Amniotic epithelial cell (primary cell): ENCODE measurements at regions not wholly inside any gene's neighbourhood (a gene's known extent, or its start where the extent isn't known, plus 50 kb on each side); places are given as distances from the start of the nearest gene placed in this dataset.

Experiments
- DNase-seq: peaks from one replicate; pipeline ENCODE4 v3.0.0-alpha.2; 2010; ENCODE audit warnings: low read depth

- peak; percentile 82 for DNase-seq
These were observed 200.2 kb upstream of the NUDT4 start for GRCh38 chr12:93177208-93178153.

- DNase-seq, result no peak
These were observed 199.4 kb upstream of the NUDT4 start for GRCh38 chr12:93178154-93178878.

- no peak for DNase-seq
These were observed 197.9 kb upstream of the NUDT4 start for GRCh38 chr12:93179792-93180191.

- no peak for DNase-seq
These were observed 197.2 kb upstream of the NUDT4 start for GRCh38 chr12:93180566-93180965.

GRCh38 chr12:93181409-93181965 is 196.2 kb upstream of the NUDT4 start:
- no peak for DNase-seq

- peak; percentile 29 for DNase-seq
These were observed 193.6 kb upstream of the NUDT4 start for GRCh38 chr12:93183940-93184671.

- peak; percentile 32 for DNase-seq
These were observed 192.9 kb upstream of the NUDT4 start for GRCh38 chr12:93184672-93185368.

- no peak for DNase-seq
These were observed 192.4 kb upstream of the NUDT4 start for GRCh38 chr12:93185369-93185741.

- DNase-seq, result peak; percentile 64
These were observed 191.6 kb upstream of the NUDT4 start for GRCh38 chr12:93186131-93186530.

GRCh38 chr12:93186621-93187020 is 191.1 kb upstream of the NUDT4 start:
- no peak for DNase-seq

GRCh38 chr12:93191423-93191822 is 186.3 kb upstream of the NUDT4 start:
- DNase-seq, result no peak

- no peak for DNase-seq
These were observed 185.8 kb upstream of the NUDT4 start for GRCh38 chr12:93191956-93192355.

GRCh38 chr12:93192878-93193277 is 184.8 kb upstream of the NUDT4 start:
- no peak for DNase-seq

- DNase-seq, result no peak
These were observed 182.2 kb upstream of the NUDT4 start for GRCh38 chr12:93195511-93195910.

GRCh38 chr12:93197067-93197593 is 180.6 kb upstream of the NUDT4 start:
- DNase-seq, result peak; percentile 73

- peak; percentile 97 for DNase-seq
These were observed 179.6 kb upstream of the NUDT4 start for GRCh38 chr12:93198086-93198485.

GRCh38 chr12:93199831-93200236 is 177.9 kb upstream of the NUDT4 start:
- peak; percentile 43 for DNase-seq

GRCh38 chr12:93200291-93200917 is 177.3 kb upstream of the NUDT4 start:
- DNase-seq, result peak; percentile 56

- no peak for DNase-seq
These were observed 175.7 kb upstream of the NUDT4 start for GRCh38 chr12:93201990-93202389.

- DNase-seq, result no peak
These were observed 175.0 kb upstream of the NUDT4 start for GRCh38 chr12:93202688-93203087.

- no peak for DNase-seq
These were observed 174.4 kb upstream of the NUDT4 start for GRCh38 chr12:93203361-93203760.
